ENCODE measurements at regions not wholly inside any gene's neighbourhood (a gene's known extent, or its start where the extent isn't known, plus 50 kb on each side); places are given as distances from the start of the nearest gene placed in this dataset.

DNA sequence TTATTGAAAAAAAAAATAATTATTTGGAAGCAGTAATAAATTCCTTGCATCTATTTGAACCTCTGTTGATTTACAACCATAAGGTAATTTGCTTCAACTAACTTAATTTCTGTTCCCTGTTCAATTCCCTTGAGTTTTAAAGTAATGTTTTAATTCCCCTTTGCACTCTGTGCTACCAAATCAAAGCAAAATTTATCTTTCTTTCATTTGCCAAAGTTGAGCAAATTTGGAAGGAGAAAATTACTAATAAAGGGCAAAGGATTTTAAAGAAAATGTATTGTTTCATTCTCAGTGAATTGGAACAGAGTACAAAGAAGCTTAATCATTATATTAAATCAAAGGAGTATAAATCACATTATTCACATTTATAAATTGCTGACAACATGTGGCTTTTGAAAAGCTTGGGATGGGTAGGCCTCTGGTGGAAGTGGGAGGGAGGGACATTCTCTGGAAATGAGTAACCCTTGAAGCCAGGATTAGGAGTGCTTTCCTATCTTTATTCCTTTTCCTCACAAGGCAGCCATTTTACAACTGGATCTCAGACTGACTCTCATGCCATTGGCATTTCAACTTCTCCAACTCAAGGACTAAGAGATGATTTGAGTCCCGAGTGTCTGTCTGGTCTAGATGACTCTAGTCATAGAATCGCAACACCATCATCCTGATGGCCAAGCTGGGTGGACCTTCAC lies 331.6 kb upstream of the DUSP10 start:
- H2AFZ ChIP-seq (ENCODE audit: low read depth, low read length) = no peak overlapping the region
- H4K20me1 ChIP-seq (ENCODE audit: insufficient read depth, low read length) = no peaks in the 10 kb centered on the region
- no peak overlapping the region for H3K9ac ChIP-seq (ENCODE audit: low read depth, low read length)
- H3K4me2 ChIP-seq (ENCODE audit: insufficient read depth, low read length) = no peak overlapping the region
- H3K79me2 ChIP-seq (ENCODE audit: insufficient read depth, low read length) = no peaks in the 10 kb centered on the region
- ATAC-seq (ENCODE audit: insufficient read depth, low read depth) (no peak), DNase-seq (no peak)
- no peaks in the 10 kb centered on the region for H3K4me1 ChIP-seq (ENCODE audit: insufficient read depth, low read length)
- no peaks in the 10 kb centered on the region for H3K27me3 ChIP-seq (ENCODE audit: insufficient read depth, low read length, poor library complexity)
- no peaks in the 10 kb centered on the region for H3K9me3 ChIP-seq (ENCODE audit: insufficient read depth, low read length, severe bottlenecking)
- no peak overlapping the region for H3K27ac ChIP-seq (ENCODE audit: low read length)
- H3K36me3 ChIP-seq (ENCODE audit: insufficient read depth, low read length) = no peaks in the 10 kb centered on the region
- no peak overlapping the region for H3K4me3 ChIP-seq (ENCODE audit: low read depth in 1 of 2, low read length in 2 of 2)
- TF ChIP-seq EZH2 (IDR thresholded peaks at IDR 0.05; ENCODE audit: borderline replicate concordance, low read depth, low read length, severe bottlenecking) = no peak
- TF ChIP-seq, protein P1, sequence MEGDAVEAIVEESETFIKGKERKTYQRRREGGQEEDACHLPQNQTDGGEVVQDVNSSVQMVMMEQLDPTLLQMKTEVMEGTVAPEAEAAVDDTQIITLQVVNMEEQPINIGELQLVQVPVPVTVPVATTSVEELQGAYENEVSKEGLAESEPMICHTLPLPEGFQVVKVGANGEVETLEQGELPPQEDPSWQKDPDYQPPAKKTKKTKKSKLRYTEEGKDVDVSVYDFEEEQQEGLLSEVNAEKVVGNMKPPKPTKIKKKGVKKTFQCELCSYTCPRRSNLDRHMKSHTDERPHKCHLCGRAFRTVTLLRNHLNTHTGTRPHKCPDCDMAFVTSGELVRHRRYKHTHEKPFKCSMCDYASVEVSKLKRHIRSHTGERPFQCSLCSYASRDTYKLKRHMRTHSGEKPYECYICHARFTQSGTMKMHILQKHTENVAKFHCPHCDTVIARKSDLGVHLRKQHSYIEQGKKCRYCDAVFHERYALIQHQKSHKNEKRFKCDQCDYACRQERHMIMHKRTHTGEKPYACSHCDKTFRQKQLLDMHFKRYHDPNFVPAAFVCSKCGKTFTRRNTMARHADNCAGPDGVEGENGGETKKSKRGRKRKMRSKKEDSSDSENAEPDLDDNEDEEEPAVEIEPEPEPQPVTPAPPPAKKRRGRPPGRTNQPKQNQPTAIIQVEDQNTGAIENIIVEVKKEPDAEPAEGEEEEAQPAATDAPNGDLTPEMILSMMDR (IDR thresholded peaks at IDR 0.05; ENCODE audit: borderline replicate concordance, extremely low read depth, low read length, poor library complexity, severe bottlenecking) = no peak

DNA sequence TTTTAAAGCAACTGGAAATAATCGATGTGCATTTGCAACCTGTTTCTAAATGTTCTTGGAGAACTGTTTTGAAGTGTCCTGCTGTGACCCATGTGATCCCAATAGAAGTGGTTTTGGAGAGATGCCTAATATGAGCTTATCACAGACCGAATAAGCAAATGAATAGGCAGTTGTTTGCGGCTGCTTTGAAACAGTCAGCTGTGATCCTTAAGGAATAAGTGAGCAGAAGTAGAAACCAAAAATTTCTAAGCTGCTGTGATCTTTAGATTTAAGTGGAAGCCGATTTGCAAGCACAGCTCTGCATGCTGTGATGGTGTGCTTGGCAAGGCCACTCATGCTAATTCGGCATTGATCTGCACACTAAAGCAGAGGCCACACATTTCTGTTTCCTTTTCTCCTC lies 329.5 kb upstream of the DUSP10 start:
- DNase-seq (no peak), ATAC-seq (ENCODE audit: insufficient read depth, low read depth) (no peak)
- no peak overlapping the region for H2AFZ ChIP-seq (ENCODE audit: low read depth, low read length)
- H3K27me3 ChIP-seq (ENCODE audit: insufficient read depth, low read length, poor library complexity) = no peaks in the 10 kb centered on the region
- no peaks in the 10 kb centered on the region for H4K20me1 ChIP-seq (ENCODE audit: insufficient read depth, low read length)
- H3K4me3 ChIP-seq (ENCODE audit: low read depth in 1 of 2, low read length in 2 of 2) = no peak overlapping the region
- no peak overlapping the region for H3K27ac ChIP-seq (ENCODE audit: low read length)
- no peaks in the 10 kb centered on the region for H3K4me1 ChIP-seq (ENCODE audit: insufficient read depth, low read length)
- no peak overlapping the region for H3K9ac ChIP-seq (ENCODE audit: low read depth, low read length)
- H3K36me3 ChIP-seq (ENCODE audit: insufficient read depth, low read length) = no peaks in the 10 kb centered on the region
- no peaks in the 10 kb centered on the region for H3K79me2 ChIP-seq (ENCODE audit: insufficient read depth, low read length)
- H3K4me2 ChIP-seq (ENCODE audit: insufficient read depth, low read length) = no peak overlapping the region
- TF ChIP-seq EZH2 (IDR thresholded peaks at IDR 0.05; ENCODE audit: borderline replicate concordance, low read depth, low read length, severe bottlenecking) = no peak
- TF ChIP-seq, protein P1 (IDR thresholded peaks at IDR 0.05; ENCODE audit: borderline replicate concordance, extremely low read depth, low read length, poor library complexity, severe bottlenecking) = no peak
- no peaks in the 10 kb centered on the region for H3K9me3 ChIP-seq (ENCODE audit: insufficient read depth, low read length, severe bottlenecking)

GRCh38 chr1:222068937-222069336 lies 327.0 kb upstream of the DUSP10 start:
- DNase-seq (no peak), ATAC-seq (ENCODE audit: insufficient read depth, low read depth) (no peak)
- TF ChIP-seq, protein P1 (IDR thresholded peaks at IDR 0.05; ENCODE audit: borderline replicate concordance, extremely low read depth, low read length, poor library complexity, severe bottlenecking) = no peak
- no peak for TF ChIP-seq EZH2 (IDR thresholded peaks at IDR 0.05; ENCODE audit: borderline replicate concordance, low read depth, low read length, severe bottlenecking)
- Histone ChIP-seq H4K20me1 (ENCODE audit: insufficient read depth, low read length) (no peaks in the 10 kb centered on the region), H3K4me3 (ENCODE audit: low read depth in 1 of 2, low read length in 2 of 2) (no peak overlapping the region), H3K79me2 (ENCODE audit: insufficient read depth, low read length) (no peaks in the 10 kb centered on the region), H3K9me3 (ENCODE audit: insufficient read depth, low read length, severe bottlenecking) (peaks cover 14% of the 10 kb centered on the region), H3K27ac (ENCODE audit: low read length) (no peak overlapping the region), H3K4me2 (ENCODE audit: insufficient read depth, low read length) (no peak overlapping the region), H3K27me3 (ENCODE audit: insufficient read depth, low read length, poor library complexity) (no peaks in the 10 kb centered on the region), H3K9ac (ENCODE audit: low read depth, low read length) (no peak overlapping the region), H2AFZ (ENCODE audit: low read depth, low read length) (no peak overlapping the region), H3K36me3 (ENCODE audit: insufficient read depth, low read length) (no peaks in the 10 kb centered on the region), H3K4me1 (ENCODE audit: insufficient read depth, low read length) (no peaks in the 10 kb centered on the region)

Measured in DND-41 (cell line).